ENCODE measurements at regions not wholly inside any gene's neighbourhood (a gene's known extent, or its start where the extent isn't known, plus 50 kb on each side); places are given as distances from the start of the nearest gene placed in this dataset.

DNA sequence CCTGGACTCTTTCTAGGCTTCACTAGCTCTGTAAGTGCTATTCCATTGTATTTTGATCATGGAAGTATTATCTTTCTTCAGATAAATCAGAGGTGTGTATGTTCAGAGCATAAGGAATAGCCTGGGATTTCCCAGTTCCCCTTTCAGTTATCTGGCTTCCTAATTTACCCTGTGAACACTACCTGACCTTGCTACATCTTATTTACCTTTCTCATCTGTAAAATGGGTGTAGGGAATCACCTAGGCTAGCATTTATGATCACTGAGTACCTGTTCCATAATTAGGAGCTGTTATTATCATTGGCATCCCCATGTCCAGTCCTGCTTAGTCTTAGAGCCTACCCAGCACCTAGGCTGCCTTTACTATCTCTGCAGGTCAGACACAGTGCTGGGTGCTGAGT lies 149.3 kb upstream of the NR2F2 start:
- no peaks in the 10 kb centered on the region for H3K79me2 ChIP-seq (ENCODE audit: insufficient read depth, low read length)
- H3K9ac ChIP-seq (ENCODE audit: insufficient read depth, low read depth, low read length): no peak overlapping the region
- TF ChIP-seq ZNF629 (CRISPR knock-in tag; conservative IDR thresholded peaks at IDR 0.05) (peak; percentile 83), ZNF749 (CRISPR knock-in tag; IDR thresholded peaks at IDR 0.05; ENCODE audit: borderline replicate concordance) (no peak), ZFP82 (CRISPR knock-in tag; IDR thresholded peaks at IDR 0.05; ENCODE audit: borderline replicate concordance) (no peak)
- ATAC-seq (no peak), FAIRE-seq (no peak), DNase-seq (ENCODE audit: low spot score) (no peak)
- no peaks in the 10 kb centered on the region for H3K27me3 ChIP-seq (ENCODE audit: control insufficient read depth in 1 of 2, insufficient read depth in 2 of 2, low read length in 2 of 2)
- H3K9me3 ChIP-seq (ENCODE audit: low read length): no peaks in the 10 kb centered on the region
- peaks cover 61% of the 10 kb centered on the region for H3K4me1 ChIP-seq (ENCODE audit: insufficient read depth, low read length)
- H3K4me3 ChIP-seq (replicated peaks in 1 of 3; ENCODE audit: insufficient read depth in 1 of 3, low read depth in 2 of 3, low read length in 3 of 3): no peak overlapping the region
- intact Hi-C loops (cut with micrococcal nuclease; ENCODE audit: unreplicated experiment) (no loop called here), in situ Hi-C loops (cut with HindIII; ENCODE audit: extremely low pct_ligation_motif_present, low pct_unique_long_range_greater_than_20kb) (no loop called here)
- no peaks in the 10 kb centered on the region for H3K36me3 ChIP-seq (replicated peaks in 1 of 2; ENCODE audit: control insufficient read depth in 1 of 2, insufficient read depth in 2 of 2, low read length in 2 of 2)
- no peak overlapping the region for H3K4me2 ChIP-seq (ENCODE audit: low read depth, low read length)
- CTCF ChIA-PET (ENCODE audit: low intra/inter-chr PET ratio, low total read pairs): no interaction called here
- no TSS peak for BruUV-seq (replicated peaks)
- H4K20me1 ChIP-seq (ENCODE audit: insufficient read depth, low read length): no peaks in the 10 kb centered on the region
- POLR2A ChIA-PET: no interaction called here
- no peak overlapping the region for H2AFZ ChIP-seq (ENCODE audit: low read length)
- H3K27ac ChIP-seq (ENCODE audit: extremely low read length, insufficient read depth, low read length): no peak overlapping the region

DNA sequence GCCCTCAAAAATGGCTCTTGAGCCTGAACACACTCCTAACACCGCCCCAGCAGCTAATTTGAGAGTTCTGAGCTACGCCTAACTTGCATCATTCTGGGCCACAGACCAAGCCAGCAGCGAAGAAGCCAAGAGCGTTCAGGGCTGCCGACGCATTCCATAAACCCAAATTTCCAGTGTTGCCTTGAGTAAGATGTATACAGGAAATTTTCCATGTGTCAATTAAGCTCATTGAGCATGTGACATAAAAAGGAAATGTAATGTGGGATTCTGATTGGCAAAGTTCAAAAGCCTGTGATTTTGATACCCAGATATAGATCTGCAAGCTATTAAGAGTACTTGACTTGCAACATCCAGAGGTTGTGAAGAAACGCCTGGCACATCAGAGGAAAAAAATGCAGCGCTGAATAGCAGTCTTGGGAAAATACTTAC lies 148.6 kb upstream of the NR2F2 start:
- POLR2A ChIA-PET: no interaction called here
- no peaks in the 10 kb centered on the region for H4K20me1 ChIP-seq (ENCODE audit: insufficient read depth, low read length)
- H3K4me1 ChIP-seq (ENCODE audit: insufficient read depth, low read length): peaks cover 61% of the 10 kb centered on the region
- no peak overlapping the region for H3K9ac ChIP-seq (ENCODE audit: insufficient read depth, low read depth, low read length)
- no peak overlapping the region for H3K4me2 ChIP-seq (ENCODE audit: low read depth, low read length)
- in situ Hi-C loops (cut with HindIII; ENCODE audit: extremely low pct_ligation_motif_present, low pct_unique_long_range_greater_than_20kb): no loop called here
- CTCF ChIA-PET (ENCODE audit: low intra/inter-chr PET ratio, low total read pairs): no interaction called here
- BruUV-seq (replicated peaks): no TSS peak
- FAIRE-seq: no peak
- no peaks in the 10 kb centered on the region for H3K79me2 ChIP-seq (ENCODE audit: insufficient read depth, low read length)
- intact Hi-C loops (cut with micrococcal nuclease; ENCODE audit: unreplicated experiment): no loop called here
- H2AFZ ChIP-seq (ENCODE audit: low read length): no peak overlapping the region
- H3K36me3 ChIP-seq (replicated peaks in 1 of 2; ENCODE audit: control insufficient read depth in 1 of 2, insufficient read depth in 2 of 2, low read length in 2 of 2): no peaks in the 10 kb centered on the region
- no peak for ATAC-seq
- H3K9me3 ChIP-seq (ENCODE audit: low read length): no peaks in the 10 kb centered on the region
- no peak overlapping the region for H3K27ac ChIP-seq (ENCODE audit: extremely low read length, insufficient read depth, low read length)
- DNase-seq (ENCODE audit: low spot score): no peak
- H3K27me3 ChIP-seq (ENCODE audit: control insufficient read depth in 1 of 2, insufficient read depth in 2 of 2, low read length in 2 of 2): no peaks in the 10 kb centered on the region
- 97% methylated on average over 8 of the region's 8 CpGs for WGBS (ENCODE audit: low lambda C conversion rate)
- H3K4me3 ChIP-seq (replicated peaks in 1 of 3; ENCODE audit: insufficient read depth in 1 of 3, low read depth in 2 of 3, low read length in 3 of 3): no peak overlapping the region
- TF ChIP-seq, protein P1, sequence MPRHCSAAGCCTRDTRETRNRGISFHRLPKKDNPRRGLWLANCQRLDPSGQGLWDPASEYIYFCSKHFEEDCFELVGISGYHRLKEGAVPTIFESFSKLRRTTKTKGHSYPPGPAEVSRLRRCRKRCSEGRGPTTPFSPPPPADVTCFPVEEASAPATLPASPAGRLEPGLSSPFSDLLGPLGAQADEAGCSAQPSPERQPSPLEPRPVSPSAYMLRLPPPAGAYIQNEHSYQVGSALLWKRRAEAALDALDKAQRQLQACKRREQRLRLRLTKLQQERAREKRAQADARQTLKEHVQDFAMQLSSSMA (CRISPR knock-in tag; IDR thresholded peaks at IDR 0.05): no peak
- TF ChIP-seq SP140L (CRISPR knock-in tag; IDR thresholded peaks at IDR 0.05; ENCODE audit: borderline replicate concordance) (no peak), ZEB1 (IDR thresholded peaks at IDR 0.05; ENCODE audit: insufficient replicate concordance, low read depth) (no peak), XBP1 (CRISPR knock-in tag; IDR thresholded peaks at IDR 0.05) (no peak), SRF (IDR thresholded peaks at IDR 0.05; ENCODE audit: low read depth, low read length) (no peak), RNF2 (conservative IDR thresholded peaks at IDR 0.05; ENCODE audit: low read depth) (no peak), SMYD3 (CRISPR knock-in tag; IDR thresholded peaks at IDR 0.05) (no peak), ZNF629 (CRISPR knock-in tag; conservative IDR thresholded peaks at IDR 0.05) (no peak), NCOA1 (CRISPR knock-in tag; IDR thresholded peaks at IDR 0.05) (no peak), MED8 (CRISPR knock-in tag; IDR thresholded peaks at IDR 0.05; ENCODE audit: insufficient replicate concordance) (no peak)
- TF ChIP-seq, protein P2, sequence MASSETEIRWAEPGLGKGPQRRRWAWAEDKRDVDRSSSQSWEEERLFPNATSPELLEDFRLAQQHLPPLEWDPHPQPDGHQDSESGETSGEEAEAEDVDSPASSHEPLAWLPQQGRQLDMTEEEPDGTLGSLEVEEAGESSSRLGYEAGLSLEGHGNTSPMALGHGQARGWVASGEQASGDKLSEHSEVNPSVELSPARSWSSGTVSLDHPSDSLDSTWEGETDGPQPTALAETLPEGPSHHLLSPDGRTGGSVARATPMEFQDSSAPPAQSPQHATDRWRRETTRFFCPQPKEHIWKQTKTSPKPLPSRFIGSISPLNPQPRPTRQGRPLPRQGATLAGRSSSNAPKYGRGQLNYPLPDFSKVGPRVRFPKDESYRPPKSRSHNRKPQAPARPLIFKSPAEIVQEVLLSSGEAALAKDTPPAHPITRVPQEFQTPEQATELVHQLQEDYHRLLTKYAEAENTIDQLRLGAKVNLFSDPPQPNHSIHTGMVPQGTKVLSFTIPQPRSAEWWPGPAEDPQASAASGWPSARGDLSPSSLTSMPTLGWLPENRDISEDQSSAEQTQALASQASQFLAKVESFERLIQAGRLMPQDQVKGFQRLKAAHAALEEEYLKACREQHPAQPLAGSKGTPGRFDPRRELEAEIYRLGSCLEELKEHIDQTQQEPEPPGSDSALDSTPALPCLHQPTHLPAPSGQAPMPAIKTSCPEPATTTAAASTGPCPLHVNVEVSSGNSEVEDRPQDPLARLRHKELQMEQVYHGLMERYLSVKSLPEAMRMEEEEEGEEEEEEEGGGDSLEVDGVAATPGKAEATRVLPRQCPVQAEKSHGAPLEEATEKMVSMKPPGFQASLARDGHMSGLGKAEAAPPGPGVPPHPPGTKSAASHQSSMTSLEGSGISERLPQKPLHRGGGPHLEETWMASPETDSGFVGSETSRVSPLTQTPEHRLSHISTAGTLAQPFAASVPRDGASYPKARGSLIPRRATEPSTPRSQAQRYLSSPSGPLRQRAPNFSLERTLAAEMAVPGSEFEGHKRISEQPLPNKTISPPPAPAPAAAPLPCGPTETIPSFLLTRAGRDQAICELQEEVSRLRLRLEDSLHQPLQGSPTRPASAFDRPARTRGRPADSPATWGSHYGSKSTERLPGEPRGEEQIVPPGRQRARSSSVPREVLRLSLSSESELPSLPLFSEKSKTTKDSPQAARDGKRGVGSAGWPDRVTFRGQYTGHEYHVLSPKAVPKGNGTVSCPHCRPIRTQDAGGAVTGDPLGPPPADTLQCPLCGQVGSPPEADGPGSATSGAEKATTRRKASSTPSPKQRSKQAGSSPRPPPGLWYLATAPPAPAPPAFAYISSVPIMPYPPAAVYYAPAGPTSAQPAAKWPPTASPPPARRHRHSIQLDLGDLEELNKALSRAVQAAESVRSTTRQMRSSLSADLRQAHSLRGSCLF (CRISPR knock-in tag; IDR thresholded peaks at IDR 0.05; ENCODE audit: borderline replicate concordance): no peak
- TF ChIP-seq, protein P3, sequence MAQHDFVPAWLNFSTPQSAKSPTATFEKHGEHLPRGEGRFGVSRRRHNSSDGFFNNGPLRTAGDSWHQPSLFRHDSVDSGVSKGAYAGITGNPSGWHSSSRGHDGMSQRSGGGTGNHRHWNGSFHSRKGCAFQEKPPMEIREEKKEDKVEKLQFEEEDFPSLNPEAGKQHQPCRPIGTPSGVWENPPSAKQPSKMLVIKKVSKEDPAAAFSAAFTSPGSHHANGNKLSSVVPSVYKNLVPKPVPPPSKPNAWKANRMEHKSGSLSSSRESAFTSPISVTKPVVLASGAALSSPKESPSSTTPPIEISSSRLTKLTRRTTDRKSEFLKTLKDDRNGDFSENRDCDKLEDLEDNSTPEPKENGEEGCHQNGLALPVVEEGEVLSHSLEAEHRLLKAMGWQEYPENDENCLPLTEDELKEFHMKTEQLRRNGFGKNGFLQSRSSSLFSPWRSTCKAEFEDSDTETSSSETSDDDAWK (CRISPR knock-in tag; IDR thresholded peaks at IDR 0.05): no peak
